Mesendoderm (in vitro differentiated cells): ENCODE measurements at regions not wholly inside any gene's neighbourhood (a gene's known extent, or its start where the extent isn't known, plus 50 kb on each side); places are given as distances from the start of the nearest gene placed in this dataset.
"Not testable (repeated sequence)": the region's sequence is repeated elsewhere in the genome, so short reads cannot be mapped to it uniquely, and the experiment has no call there.

Experiments
- DNase-seq: peaks from one replicate; pipeline ENCODE4 v3.0.0; 2013
- H2AK5ac ChIP-seq: 2 replicates; pipeline ENCODE4 v1.6.1; 2013; ENCODE audit warnings: low read length, inconsistent platforms
- H2BK120ac ChIP-seq: 2 replicates; pipeline ENCODE4 v1.6.1; 2013; ENCODE audit warnings: low read depth, mild to moderate bottlenecking, low read length, moderate library complexity, mixed read lengths
- H2BK15ac ChIP-seq: replicated peaks from 2 replicates; pipeline ENCODE4 v1.6.1; 2013; ENCODE audit warnings: low read depth, mild to moderate bottlenecking, moderate library complexity
- H2BK5ac ChIP-seq: 2 replicates; pipeline ENCODE4 v1.6.1; 2013; ENCODE audit warnings: low read length, inconsistent platforms
- H3K18ac ChIP-seq: 2 replicates; pipeline ENCODE4 v1.6.1; 2013; ENCODE audit warnings: mild to moderate bottlenecking, low read length, mixed read lengths
- H3K23ac ChIP-seq: one replicate; pipeline ENCODE4 v1.6.1; 2013; ENCODE audit warnings: low read length
- H3K27ac ChIP-seq: 2 replicates; pipeline ENCODE4 v1.5.1; 2013; ENCODE audit warnings: low read depth, mild to moderate bottlenecking, inconsistent platforms, low read length, moderate library complexity
- H3K27me3 ChIP-seq: 2 replicates; pipeline ENCODE4 v1.6.1; 2013; ENCODE audit warnings: low read length, control low read depth, mild to moderate bottlenecking, inconsistent platforms; ENCODE audit not compliant: insufficient read depth, poor library complexity
- H3K36me3 ChIP-seq: 2 replicates; pipeline ENCODE4 v1.6.1; 2013; ENCODE audit warnings: low read length, inconsistent platforms; ENCODE audit not compliant: control insufficient read depth, insufficient read depth
- H3K4ac ChIP-seq: one replicate; pipeline ENCODE4 v1.6.1; 2013; ENCODE audit warnings: low read depth, mild to moderate bottlenecking, low read length, moderate library complexity
- H3K4me1 ChIP-seq: 2 replicates; pipeline ENCODE4 v1.6.1; 2013; ENCODE audit warnings: low read depth, low read length, inconsistent platforms; ENCODE audit not compliant: control insufficient read depth
- H3K4me2 ChIP-seq: 2 replicates; pipeline ENCODE4 v1.6.1; 2013; ENCODE audit warnings: low read length
- H3K4me3 ChIP-seq: 2 replicates; pipeline ENCODE4 v1.5.1; 2013; ENCODE audit warnings: mild to moderate bottlenecking, low read length
- H3K56ac ChIP-seq: one replicate; pipeline ENCODE4 v1.6.1; 2013; ENCODE audit warnings: low read length
- H3K79me1 ChIP-seq: 2 replicates; pipeline ENCODE4 v1.6.1; 2013; ENCODE audit warnings: low read length, inconsistent platforms
- H3K79me2 ChIP-seq: 2 replicates; pipeline ENCODE4 v1.6.1; 2013; ENCODE audit warnings: mild to moderate bottlenecking, low read length; ENCODE audit not compliant: control insufficient read depth, insufficient read depth
- H3K9ac ChIP-seq: 2 replicates; pipeline ENCODE4 v1.6.1; 2013; ENCODE audit warnings: low read length, inconsistent platforms
- H4K5ac ChIP-seq: one replicate; pipeline ENCODE4 v1.6.1; 2013; ENCODE audit warnings: low read length
- H4K8ac ChIP-seq: one replicate; pipeline ENCODE4 v1.6.1; 2013; ENCODE audit warnings: low read depth, mild to moderate bottlenecking, control low read depth, low read length, moderate library complexity
- WGBS: extraction: QIAGEN DNeasy Blood & Tissue Kit; methylation state at CpG from one replicate; pipeline ENCODE4 v1.1.7; 2013; ENCODE audit warnings: low lambda C conversion rate, missing lambda C conversion rate; ENCODE audit not compliant: insufficient coverage; ENCODE audit errors: extremely low coverage; 5-methylcytosine and 5-hydroxymethylcytosine counted together

DNA sequence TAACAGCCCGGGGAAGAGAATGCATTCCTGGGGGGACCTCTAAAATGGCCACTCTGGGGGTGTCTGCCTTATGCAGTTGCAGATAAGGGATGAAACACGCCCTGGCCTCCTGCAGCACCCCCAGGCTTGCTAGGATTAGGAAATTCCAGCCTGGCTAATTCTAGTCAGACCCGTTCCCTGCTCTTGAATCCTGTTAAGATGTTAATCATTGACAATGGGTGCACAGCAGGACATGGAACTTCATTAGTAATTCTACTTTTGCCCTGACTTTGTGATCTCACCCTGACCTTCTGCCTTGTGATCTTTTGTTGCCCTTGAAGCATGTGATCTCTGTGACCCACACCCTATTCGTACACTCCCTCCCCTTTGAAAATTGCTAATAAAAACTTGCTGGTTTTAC lies 131.7 kb upstream of the ADGRL4 start:
- not testable (repeated sequence) for H3K56ac ChIP-seq, H3K79me1 ChIP-seq, H3K79me2 ChIP-seq, H3K27ac ChIP-seq, H3K36me3 ChIP-seq, H3K9ac ChIP-seq, H2BK5ac ChIP-seq, H3K4ac ChIP-seq, H3K23ac ChIP-seq, H2AK5ac ChIP-seq, H3K4me3 ChIP-seq, H2BK15ac ChIP-seq, H3K4me2 ChIP-seq, H2BK120ac ChIP-seq, H3K27me3 ChIP-seq, H3K4me1 ChIP-seq, H4K5ac ChIP-seq, H4K8ac ChIP-seq, H3K18ac ChIP-seq
- DNase-seq = peak; percentile 57
- no CpG with 5 or more reads among the region's 4 CpGs for WGBS

DNA sequence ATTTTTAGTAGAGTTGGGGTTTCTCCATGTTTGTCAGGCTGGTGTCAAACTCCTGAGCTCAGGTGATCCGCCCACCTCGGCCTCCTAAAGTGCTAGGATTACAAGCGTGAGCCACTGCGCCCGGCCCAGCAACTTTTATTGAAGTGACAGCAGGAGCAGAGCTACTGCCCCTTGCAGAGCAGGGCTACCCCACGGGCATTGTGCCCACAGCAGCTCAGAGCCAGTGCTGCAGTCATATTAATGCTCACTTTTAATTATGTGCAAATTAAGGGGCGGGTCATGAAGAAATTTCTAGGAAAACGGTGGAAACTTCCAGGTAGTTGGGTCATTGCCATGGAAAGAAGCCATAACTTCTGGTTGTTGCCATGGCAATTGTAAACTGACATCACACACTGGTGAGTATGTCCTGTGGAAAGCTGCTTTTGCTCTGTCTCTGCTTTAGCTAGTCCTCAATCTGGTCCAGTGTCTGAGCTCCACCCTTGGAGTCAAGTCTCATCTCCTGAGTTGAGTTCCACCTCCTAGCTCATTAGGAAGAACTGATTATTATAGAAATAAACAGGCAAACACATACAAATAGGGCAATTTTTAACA lies 127.3 kb upstream of the ADGRL4 start:
- H3K79me2 ChIP-seq = no peaks in the 10 kb centered on the region
- H4K5ac ChIP-seq = no peak overlapping the region
- no peak overlapping the region for H4K8ac ChIP-seq

DNA sequence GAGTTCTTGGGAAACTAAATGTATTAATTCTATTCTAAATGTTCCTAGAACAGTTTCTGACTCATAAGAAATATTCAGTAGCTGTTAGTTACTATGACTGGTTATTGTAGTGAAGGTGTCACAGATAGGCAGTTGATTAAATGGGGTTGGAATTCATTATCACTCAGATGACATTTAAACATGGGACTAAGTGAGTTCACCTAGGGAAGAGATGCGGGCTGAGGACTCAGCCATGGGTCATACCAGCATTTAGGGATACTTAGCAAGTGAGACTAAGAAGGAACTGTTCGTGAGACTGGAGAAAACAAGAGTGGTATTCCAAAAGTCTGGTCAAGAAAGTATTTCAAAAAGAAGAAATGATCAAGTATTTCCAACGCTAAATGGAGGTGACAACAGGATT lies 125.1 kb upstream of the ADGRL4 start:
- no CpG with 5 or more reads among the region's 3 CpGs for WGBS
- H3K27me3 ChIP-seq = no peaks in the 10 kb centered on the region
- no peak overlapping the region for H4K5ac ChIP-seq

More for the DNA sequence above, 127.3 kb upstream of the ADGRL4 start:
- H3K4me3 ChIP-seq = no peak overlapping the region
- H2BK5ac ChIP-seq = no peak overlapping the region
- WGBS = no CpG with 5 or more reads among the region's 8 CpGs
- H3K36me3 ChIP-seq = no peaks in the 10 kb centered on the region
- no peak overlapping the region for H3K4ac ChIP-seq
- H3K23ac ChIP-seq = no peak overlapping the region
- no peak overlapping the region for H3K27ac ChIP-seq
- H3K56ac ChIP-seq = no peak overlapping the region
- no peak overlapping the region for H2BK120ac ChIP-seq
- H3K79me1 ChIP-seq = no peaks in the 10 kb centered on the region
- no peak overlapping the region for H3K18ac ChIP-seq
- no peaks in the 10 kb centered on the region for H3K4me1 ChIP-seq
- no peak overlapping the region for H3K4me2 ChIP-seq
- DNase-seq = no peak
- H2AK5ac ChIP-seq = no peak overlapping the region
- no peak overlapping the region for H2BK15ac ChIP-seq
- H3K9ac ChIP-seq = no peak overlapping the region
- no peaks in the 10 kb centered on the region for H3K27me3 ChIP-seq

DNA sequence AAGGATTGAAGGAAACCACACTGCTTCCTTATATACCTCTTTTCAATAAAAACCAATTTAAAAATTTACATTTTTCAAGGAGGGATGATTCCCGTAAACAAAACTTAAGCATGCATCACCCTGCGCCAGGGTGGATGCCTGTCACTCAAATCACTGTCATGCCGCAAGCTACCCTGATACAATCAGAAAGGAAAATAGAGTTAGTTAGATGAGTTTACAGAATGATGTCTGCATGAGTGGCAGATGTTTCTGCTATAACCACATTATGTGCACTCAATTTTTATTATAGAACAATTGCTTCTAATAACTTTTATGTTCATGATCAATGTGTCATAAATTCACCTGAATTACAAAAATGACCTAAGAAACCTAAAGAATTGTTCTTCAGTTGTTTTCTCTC lies 123.4 kb upstream of the ADGRL4 start:
- Histone ChIP-seq H3K36me3 (no peaks in the 10 kb centered on the region), H3K4me1 (no peaks in the 10 kb centered on the region), H2BK15ac (no peak overlapping the region), H2BK5ac (no peak overlapping the region), H4K5ac (no peak overlapping the region), H3K23ac (no peak overlapping the region), H4K8ac (no peak overlapping the region), H3K18ac (no peak overlapping the region), H3K4me2 (no peak overlapping the region), H3K79me2 (no peaks in the 10 kb centered on the region), H3K27ac (no peak overlapping the region), H2BK120ac (no peak overlapping the region), H3K27me3 (no peaks in the 10 kb centered on the region), H3K4ac (no peak overlapping the region), H2AK5ac (no peak overlapping the region), H3K4me3 (no peak overlapping the region), H3K9ac (no peak overlapping the region), H3K79me1 (no peaks in the 10 kb centered on the region), H3K56ac (no peak overlapping the region)
- WGBS = no CpG with 5 or more reads among the region's 3 CpGs
- DNase-seq = no peak

More for the DNA sequence above, 125.1 kb upstream of the ADGRL4 start:
- Histone ChIP-seq H3K27ac (no peak overlapping the region), H3K4me1 (no peaks in the 10 kb centered on the region), H3K79me1 (no peaks in the 10 kb centered on the region), H2BK5ac (no peak overlapping the region), H3K4ac (no peak overlapping the region), H3K4me3 (no peak overlapping the region), H3K79me2 (no peaks in the 10 kb centered on the region), H2AK5ac (no peak overlapping the region), H2BK15ac (no peak overlapping the region), H3K23ac (no peak overlapping the region), H4K8ac (no peak overlapping the region), H3K4me2 (no peak overlapping the region), H3K56ac (no peak overlapping the region), H3K18ac (no peak overlapping the region), H3K9ac (no peak overlapping the region), H2BK120ac (no peak overlapping the region), H3K36me3 (no peaks in the 10 kb centered on the region)
- no peak for DNase-seq

DNA sequence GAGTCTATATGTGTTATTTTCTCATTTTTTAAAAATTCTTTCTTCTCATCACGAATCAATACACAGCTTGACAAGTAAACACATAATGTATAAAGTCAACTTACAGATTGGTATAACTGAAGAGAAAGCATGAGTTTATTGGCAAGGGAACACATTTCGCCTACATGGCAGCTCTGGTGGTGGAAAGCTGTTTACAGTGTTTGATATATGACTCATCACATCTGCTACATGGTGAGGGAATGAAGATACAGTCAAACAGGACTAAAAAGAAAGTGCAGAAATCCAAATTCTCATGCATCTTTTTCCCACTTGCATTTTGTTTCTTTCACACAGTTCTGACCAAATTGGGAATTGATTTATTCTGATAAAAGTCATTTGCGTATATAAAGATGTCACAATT lies 122.2 kb upstream of the ADGRL4 start:
- H2BK15ac ChIP-seq = no peak overlapping the region
- H3K4ac ChIP-seq = no peak overlapping the region
- H3K56ac ChIP-seq = no peak overlapping the region
- no peak overlapping the region for H3K18ac ChIP-seq
- no peak overlapping the region for H4K5ac ChIP-seq
- H2BK5ac ChIP-seq = no peak overlapping the region
- no peaks in the 10 kb centered on the region for H3K4me1 ChIP-seq
- H3K79me2 ChIP-seq = no peaks in the 10 kb centered on the region
- H4K8ac ChIP-seq = no peak overlapping the region
- no peak overlapping the region for H2BK120ac ChIP-seq
- no peak overlapping the region for H3K4me3 ChIP-seq
- no peak overlapping the region for H3K23ac ChIP-seq
- H3K79me1 ChIP-seq = no peaks in the 10 kb centered on the region
- no peak overlapping the region for H3K4me2 ChIP-seq
- no peaks in the 10 kb centered on the region for H3K36me3 ChIP-seq
- H3K27me3 ChIP-seq = no peaks in the 10 kb centered on the region
- no peak for DNase-seq
- no peak overlapping the region for H3K27ac ChIP-seq
- H3K9ac ChIP-seq = no peak overlapping the region
- no peak overlapping the region for H2AK5ac ChIP-seq
- WGBS = no CpG with 5 or more reads among the region's 3 CpGs

DNA sequence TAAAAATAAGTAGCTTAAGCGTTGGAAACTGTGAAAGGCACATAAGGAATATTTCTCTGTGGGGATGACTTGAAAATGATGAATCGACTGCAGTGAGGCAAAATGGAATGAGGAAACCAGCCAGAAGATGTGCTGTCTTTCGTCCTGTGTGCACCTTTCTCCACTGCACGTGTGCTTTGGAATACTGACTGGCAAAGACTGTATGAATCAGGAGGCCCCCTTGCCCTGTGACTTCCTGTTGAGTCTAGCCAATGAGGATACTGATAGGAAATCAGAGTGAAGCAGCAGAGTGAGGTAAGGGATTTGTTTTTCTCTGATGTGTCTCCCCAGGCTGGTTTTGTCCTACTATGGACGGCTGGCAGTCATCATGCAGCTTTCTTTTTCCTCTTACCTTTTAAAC lies 118.2 kb upstream of the ADGRL4 start:
- Histone ChIP-seq H4K8ac (no peak overlapping the region), H3K23ac (no peak overlapping the region), H3K4me1 (no peaks in the 10 kb centered on the region), H4K5ac (no peak overlapping the region), H3K36me3 (no peaks in the 10 kb centered on the region), H3K27me3 (no peaks in the 10 kb centered on the region), H3K18ac (no peak overlapping the region), H3K27ac (no peak overlapping the region), H3K4ac (no peak overlapping the region), H3K4me3 (no peak overlapping the region), H3K79me1 (no peaks in the 10 kb centered on the region), H3K4me2 (no peak overlapping the region), H2BK120ac (no peak overlapping the region), H3K79me2 (no peaks in the 10 kb centered on the region), H2BK5ac (no peak overlapping the region), H3K56ac (no peak overlapping the region), H2AK5ac (no peak overlapping the region), H2BK15ac (no peak overlapping the region), H3K9ac (no peak overlapping the region)
- WGBS = no CpG with 5 or more reads among the region's 5 CpGs
- DNase-seq = no peak
